NCI-H748 treated with DMSO at 0.1 percent for 48 hours (cell line): ENCODE measurements at regions not wholly inside any gene's neighbourhood (a gene's known extent, or its start where the extent isn't known, plus 50 kb on each side); places are given as distances from the start of the nearest gene placed in this dataset.
A peak's percentile ranks its signal among the peaks of the same experiment; 100 is the strongest.

Source experiments
- DNase-seq: peaks from one replicate; lab custom pipeline; 2025; lab: John Stamatoyannopoulos, UW

DNA sequence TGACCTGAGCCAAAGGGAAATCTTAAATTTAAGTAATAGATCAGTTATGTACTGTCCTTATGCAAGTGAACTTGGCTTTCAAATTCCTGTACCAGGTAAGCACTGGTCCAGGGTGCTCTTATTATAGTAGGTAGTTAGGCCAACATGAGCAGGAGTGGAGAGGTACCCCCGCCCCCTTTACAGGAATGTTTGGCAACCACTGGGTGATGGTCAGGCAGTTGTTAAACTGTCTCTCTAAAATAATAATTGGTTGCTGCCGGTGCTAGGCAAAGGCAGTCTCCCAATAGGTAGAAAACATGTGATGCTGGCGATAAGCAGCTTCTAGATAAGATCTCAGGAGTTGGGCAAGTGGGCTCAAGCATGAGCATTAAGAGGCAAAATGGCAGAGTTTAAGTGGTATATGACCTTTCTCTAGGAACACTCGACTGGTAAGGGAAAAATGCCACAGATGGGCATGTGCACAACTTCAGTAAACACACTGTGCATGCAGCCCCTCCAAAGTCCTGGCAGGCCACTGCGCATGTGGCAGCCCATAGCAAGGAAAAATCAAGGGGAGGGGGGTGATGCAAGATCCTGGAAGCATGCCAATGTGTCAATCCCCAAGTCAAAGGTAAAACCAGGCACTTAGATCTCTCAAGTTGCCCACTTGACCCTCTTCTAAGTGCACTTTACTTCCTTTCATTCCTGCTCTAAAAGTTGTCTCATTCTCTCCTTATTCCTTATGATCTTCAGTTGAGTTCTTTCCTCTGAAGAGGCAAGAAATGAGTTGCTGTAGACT, 1239.7 kb downstream of the C4orf33 start:
- DNase-seq, result no peak

GRCh38 chr4:130336585-130337217, 1240.7 kb downstream of the C4orf33 start:
- peak; percentile 29 for DNase-seq

- no peak for DNase-seq
Measured at GRCh38 chr4:130338851-130339250, 1242.9 kb downstream of the C4orf33 start.

GRCh38 chr4:130349745-130350144, 1253.8 kb downstream of the C4orf33 start:
- no peak for DNase-seq

- no peak for DNase-seq
Measured at GRCh38 chr4:130356873-130357272, 1260.9 kb downstream of the C4orf33 start.

DNA sequence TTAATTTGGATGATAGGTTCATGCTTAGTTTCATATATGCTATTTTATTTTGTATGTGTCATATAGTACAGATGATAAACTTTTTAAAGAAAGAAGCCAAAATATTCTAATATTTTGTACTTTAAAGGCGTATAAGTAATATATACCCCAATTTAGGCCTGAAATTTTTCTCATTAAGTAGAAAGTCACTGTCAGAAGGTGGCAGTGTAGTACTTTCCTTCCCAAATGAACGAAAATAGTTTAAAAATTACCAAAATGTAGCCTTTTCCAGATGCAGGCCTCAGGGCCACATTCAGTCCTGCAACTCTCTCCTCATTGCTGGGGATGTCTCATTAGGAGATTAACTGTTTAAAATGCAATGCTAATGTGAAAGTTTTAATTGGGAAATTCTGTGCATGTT, 1263.6 kb downstream of the C4orf33 start:
- no peak for DNase-seq

GRCh38 chr4:130361616-130362015, 1265.7 kb downstream of the C4orf33 start:
- no peak for DNase-seq

DNA sequence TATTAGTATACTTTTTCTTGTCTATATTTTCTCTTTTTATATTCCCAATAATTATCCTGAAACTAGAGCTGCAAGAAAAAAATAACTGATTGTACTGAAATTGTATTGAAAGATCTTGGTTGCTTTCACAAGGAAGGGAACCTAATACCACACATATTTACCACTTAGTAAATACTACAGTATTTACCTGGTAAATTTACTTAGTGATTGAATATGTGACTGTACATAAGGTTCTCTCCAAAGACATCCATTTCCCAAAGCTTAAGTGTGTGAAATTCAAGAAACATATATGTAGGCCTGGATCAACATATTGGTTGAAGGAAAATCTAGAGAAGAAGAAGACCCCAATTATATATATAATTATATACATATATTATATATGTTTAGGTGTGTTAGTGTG, 1272.7 kb downstream of the C4orf33 start:
- DNase-seq, result no peak

DNA sequence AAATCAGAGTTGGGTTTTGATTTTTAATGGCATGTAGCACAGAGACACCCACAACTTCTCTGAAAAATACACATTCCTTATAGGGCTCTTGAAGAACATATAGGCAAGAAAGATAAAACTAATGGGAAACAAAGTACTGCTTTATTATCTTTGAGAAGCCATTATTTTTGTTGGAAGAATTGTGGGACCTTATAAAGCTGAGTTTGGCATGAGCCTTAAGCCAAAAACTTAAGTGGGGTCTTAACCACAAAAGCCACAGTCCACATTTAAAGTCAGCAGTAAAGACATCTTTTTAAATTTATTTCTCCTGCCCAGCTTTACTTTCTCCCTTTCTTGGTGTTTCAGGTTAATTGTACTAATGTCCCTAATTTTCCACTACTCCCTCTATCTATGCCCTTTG, 1297.3 kb downstream of the C4orf33 start:
- no peak for DNase-seq

DNA sequence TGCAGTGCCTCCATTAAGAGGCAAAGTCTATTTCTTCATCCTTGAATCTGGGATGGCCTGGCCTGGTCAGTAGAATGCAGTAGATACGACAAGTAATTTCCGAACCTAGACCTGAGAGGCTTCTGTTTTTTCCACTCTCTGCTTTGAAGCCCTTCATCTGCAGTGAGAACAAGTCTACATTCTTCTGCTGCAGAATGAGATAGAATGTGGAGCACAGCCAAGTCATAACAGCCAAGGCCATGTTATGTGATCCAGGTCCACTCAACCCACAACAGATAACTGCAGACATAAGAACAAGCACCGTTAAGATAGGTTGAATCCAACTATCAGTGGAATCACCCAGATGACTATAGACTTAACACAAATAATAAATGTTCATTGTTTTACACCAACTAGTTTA, 1297.7 kb downstream of the C4orf33 start:
- DNase-seq, result no peak

GRCh38 chr4:130395871-130396270, 1299.9 kb downstream of the C4orf33 start:
- no peak for DNase-seq

- DNase-seq, result no peak
Measured at GRCh38 chr4:130403221-130403620, 1307.3 kb downstream of the C4orf33 start.

DNA sequence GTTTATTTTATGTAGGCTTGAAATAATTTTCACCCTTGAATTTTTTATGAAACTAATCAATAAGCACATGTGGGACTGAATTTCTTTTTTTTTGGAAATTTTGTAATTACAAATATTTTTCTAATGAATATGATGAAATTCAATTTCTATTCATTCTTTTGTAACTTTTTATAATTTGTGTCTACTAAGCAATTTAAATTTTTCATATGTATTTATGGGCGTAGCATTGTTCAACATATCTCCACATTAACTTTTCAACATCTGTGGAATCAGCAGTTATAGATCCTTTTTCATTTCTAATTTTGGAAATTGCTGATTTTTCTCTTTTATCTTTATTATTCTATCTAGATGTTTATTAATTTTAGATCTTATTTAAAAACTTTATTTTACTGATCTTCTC, 1320.3 kb downstream of the C4orf33 start:
- DNase-seq, result no peak

DNA sequence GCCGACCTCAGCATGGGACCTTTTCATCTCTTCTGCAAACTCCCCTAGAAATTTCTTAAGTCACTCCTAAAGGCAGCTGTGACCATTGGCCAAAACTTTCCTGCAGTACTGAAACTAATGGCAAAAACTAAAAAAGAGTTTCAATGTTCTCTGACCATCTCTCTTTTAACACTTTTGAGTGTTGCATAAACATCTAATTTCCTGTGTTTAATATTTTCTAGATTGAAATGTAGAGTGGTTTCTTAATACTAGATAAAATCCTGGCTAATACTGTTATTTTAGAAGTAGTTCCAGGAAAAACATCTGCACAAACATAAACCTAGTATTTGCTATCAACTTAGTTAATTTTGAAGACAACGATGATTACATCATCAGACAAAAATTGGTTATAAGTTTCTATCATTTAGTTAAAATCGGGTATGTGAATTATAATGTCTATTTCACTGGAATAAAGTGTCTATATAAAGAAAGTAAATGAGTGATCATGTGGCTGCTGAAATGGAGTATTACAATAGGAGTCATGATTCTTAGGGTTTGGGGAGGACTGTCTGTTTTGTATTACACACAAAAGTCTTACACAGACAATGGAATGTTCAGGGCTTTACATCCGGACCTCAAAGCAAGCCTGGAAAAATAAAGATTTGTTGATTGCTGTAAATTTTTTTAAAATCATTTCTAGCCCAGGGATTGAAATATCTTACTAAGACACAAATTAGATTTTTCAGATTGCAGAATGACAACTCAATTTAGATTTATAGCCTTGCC, 1323.4 kb downstream of the C4orf33 start:
- no peak for DNase-seq

DNA sequence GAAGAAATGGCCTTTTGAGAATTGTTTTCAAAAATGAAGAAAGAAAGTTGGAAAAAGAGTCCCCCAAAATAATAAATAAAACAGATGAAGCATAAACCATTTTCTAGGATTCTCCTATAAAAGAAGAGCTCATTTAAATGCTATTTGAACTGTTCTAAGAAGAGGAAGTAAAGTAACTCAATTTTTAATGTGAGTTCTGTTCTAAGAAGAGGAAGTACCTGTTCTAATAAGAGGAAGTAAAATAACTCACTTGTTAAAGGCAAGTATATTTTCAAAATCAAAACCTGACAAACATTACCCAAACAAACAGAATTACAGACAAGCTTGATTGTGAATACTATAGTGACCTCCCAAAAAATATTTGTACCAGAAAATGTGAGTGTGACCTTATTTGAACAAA, 1326.3 kb downstream of the C4orf33 start:
- no peak for DNase-seq

DNA sequence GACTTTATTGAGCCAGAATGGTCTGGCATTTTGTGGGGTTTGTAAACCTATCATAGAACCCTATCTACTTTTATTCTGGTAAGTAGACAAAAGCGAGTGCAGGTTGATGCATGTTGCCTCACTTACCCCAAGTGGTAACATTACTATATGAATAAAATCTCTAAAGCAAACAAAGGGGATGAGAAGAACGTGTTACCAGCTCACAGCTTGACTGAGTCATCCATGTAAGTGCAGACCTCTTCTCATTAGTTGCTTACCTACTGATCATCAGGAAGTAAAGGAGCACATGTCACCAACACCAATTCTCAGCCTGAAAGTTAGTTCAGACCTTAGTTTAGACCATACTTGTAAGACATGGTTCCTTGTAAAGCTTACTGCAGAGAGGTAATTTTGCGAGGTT, 1328.3 kb downstream of the C4orf33 start:
- no peak for DNase-seq

- no peak for DNase-seq
Measured at GRCh38 chr4:130432289-130432688, 1336.3 kb downstream of the C4orf33 start.

- DNase-seq, result no peak
Measured at GRCh38 chr4:130449741-130450140, 1353.8 kb downstream of the C4orf33 start.

DNA sequence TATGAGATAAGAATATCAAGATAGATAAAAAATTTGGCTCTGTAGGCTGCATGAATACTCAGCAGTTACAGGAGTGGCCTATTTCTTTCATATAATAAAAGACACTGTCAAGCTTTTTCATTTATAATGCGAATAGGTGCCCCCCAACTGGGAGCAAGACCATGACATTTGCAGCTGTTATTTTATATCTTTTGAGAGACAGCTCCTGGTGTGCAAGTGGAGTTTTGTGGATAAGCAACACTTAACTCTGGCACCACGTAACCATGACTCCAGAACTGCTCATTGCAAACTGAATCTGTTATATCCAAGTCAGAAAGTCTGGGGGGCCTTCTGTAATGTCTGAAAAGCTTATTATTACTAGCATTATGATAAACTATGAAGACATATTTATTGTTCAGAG, 1372.4 kb downstream of the C4orf33 start:
- DNase-seq, result no peak

GRCh38 chr4:130478406-130478805, 1382.5 kb downstream of the C4orf33 start:
- DNase-seq, result no peak

DNA sequence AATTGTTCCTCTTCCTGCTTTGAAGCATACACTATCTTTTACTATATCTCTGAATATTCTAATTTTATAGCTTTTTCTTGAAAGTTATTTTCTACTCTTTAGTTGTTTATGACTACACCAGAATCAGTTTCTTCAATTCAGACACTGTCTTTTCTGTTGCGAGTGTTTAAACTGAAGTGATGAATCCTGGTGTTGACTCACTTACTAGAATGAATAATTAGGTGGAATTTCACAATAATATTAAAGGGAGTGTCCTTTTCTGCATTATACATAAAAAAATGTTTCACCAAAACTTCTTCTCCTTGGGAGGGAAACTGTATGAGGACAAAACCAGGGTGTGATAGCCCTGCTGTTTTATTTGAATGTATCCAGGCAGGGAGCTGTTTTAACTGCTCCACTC, 1383.1 kb downstream of the C4orf33 start:
- DNase-seq, result no peak

DNA sequence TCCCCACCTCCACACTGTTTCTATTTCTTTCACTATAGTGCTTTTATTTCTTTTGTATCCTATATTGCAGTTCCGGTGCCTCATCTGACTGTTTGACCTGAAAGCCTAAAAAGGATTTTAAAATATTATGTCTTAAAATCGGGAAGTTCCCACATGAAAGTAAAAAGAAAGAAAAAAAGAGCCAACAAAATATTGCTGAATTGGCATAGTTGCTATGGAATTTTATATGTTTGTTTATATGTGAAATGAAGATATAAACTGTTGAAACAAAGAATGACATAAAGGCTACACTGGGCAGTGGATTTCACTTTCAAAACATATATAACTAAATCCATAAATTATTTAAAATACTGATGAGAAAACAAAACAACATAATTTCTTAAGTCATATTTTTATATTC, 1383.7 kb downstream of the C4orf33 start:
- DNase-seq, result no peak

- no peak for DNase-seq
Measured at GRCh38 chr4:130484826-130485225, 1388.9 kb downstream of the C4orf33 start.
